WERI-Rb-1 (cell line): ENCODE measurements at regions not wholly inside any gene's neighbourhood (a gene's known extent, or its start where the extent isn't known, plus 50 kb on each side); places are given as distances from the start of the nearest gene placed in this dataset.

ENCODE experiments used
- DNase-seq: peaks from one replicate; pipeline ENCODE4 v3.0.0-alpha.2; 2020
- H3K27ac ChIP-seq: fragments of 250-450 bp; sonication (Bioruptor Pico); 2 replicates; pipeline ENCODE4 v1.5.1; 2020; ENCODE audit warnings: mild to moderate bottlenecking, moderate library complexity
- H3K27me3 ChIP-seq: fragments of 250-450 bp; sonication (Bioruptor Pico); 2 replicates; pipeline ENCODE4 v1.5.1; 2021; ENCODE audit warnings: mild to moderate bottlenecking, low read depth, moderate library complexity; ENCODE audit not compliant: insufficient read depth, severe bottlenecking
- H3K36me3 ChIP-seq: fragments of 250-450 bp; sonication (Bioruptor Pico); 2 replicates; pipeline ENCODE4 v1.5.1; 2020; ENCODE audit warnings: mild to moderate bottlenecking, moderate library complexity
- H3K4me3 ChIP-seq: 2 replicates; pipeline ENCODE4 v1.5.1; 2011; ENCODE audit warnings: low read depth, mild to moderate bottlenecking, control low read depth, low read length
- H3K9me3 ChIP-seq: fragments of 250-450 bp; sonication (Bioruptor Pico); 2 replicates; pipeline ENCODE4 v1.5.1; 2021; ENCODE audit warnings: mild to moderate bottlenecking, moderate library complexity; ENCODE audit not compliant: severe bottlenecking
- TF ChIP-seq, protein P1 (sequence below): IDR thresholded peaks from 2 replicates; pipeline ENCODE4 v1.5.1; 2011; ENCODE audit warnings: low read depth, mild to moderate bottlenecking, control low read depth, inconsistent platforms, low read length

DNA sequence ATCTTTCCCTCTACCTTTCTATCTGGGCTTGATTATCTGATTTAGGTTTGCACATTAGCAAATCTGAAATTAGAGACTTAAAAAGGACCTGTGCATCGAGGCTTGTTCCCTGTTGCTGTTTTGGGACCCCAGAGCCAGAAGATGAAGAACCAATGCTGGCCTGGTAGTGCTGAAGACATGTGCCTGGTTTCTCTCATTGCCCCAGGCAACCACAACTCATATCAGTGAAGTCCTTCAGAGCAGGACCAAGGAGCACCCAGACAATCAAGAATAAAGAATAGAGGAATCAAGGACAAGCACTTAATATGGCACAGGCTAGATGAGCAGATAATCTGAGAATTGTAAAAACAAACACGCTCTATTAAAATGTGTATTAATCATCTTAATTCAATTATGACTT, 362.7 kb downstream of the DMRTA1 start:
- no peaks in the 10 kb centered on the region for H3K36me3 ChIP-seq
- no peak overlapping the region for H3K27ac ChIP-seq
- H3K4me3 ChIP-seq = no peak overlapping the region
- H3K9me3 ChIP-seq = no peaks in the 10 kb centered on the region
- DNase-seq = no peak
- TF ChIP-seq, protein P1, sequence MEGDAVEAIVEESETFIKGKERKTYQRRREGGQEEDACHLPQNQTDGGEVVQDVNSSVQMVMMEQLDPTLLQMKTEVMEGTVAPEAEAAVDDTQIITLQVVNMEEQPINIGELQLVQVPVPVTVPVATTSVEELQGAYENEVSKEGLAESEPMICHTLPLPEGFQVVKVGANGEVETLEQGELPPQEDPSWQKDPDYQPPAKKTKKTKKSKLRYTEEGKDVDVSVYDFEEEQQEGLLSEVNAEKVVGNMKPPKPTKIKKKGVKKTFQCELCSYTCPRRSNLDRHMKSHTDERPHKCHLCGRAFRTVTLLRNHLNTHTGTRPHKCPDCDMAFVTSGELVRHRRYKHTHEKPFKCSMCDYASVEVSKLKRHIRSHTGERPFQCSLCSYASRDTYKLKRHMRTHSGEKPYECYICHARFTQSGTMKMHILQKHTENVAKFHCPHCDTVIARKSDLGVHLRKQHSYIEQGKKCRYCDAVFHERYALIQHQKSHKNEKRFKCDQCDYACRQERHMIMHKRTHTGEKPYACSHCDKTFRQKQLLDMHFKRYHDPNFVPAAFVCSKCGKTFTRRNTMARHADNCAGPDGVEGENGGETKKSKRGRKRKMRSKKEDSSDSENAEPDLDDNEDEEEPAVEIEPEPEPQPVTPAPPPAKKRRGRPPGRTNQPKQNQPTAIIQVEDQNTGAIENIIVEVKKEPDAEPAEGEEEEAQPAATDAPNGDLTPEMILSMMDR = no peak
- H3K27me3 ChIP-seq = no peaks in the 10 kb centered on the region

DNA sequence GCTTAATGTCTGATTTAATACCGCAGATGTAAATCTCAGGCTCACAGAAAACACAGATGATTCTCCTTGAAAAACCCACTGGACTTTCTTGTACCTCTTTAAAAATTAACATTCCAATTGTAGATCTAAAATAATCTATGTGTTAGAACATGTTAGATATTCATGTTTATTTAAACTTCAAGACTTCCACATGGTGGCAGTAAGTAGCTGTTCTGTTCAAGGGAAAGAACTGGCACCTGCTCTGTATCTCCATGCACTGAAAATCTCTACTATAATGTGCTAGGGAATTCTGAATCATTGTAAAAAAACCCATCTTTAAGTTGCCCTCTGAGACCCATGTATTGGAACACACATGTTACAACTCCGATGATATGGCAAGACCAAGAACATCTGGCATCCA, 366.9 kb downstream of the DMRTA1 start:
- TF ChIP-seq, protein P1 = peak; percentile 18; the same call in 1 of the 2 replicates
- no peaks in the 10 kb centered on the region for H3K27me3 ChIP-seq
- H3K4me3 ChIP-seq = no peak overlapping the region
- no peak overlapping the region for H3K27ac ChIP-seq
- peak; percentile 10 for DNase-seq
- no peaks in the 10 kb centered on the region for H3K36me3 ChIP-seq
- H3K9me3 ChIP-seq = no peaks in the 10 kb centered on the region

- Histone ChIP-seq H3K4me3 (no peak overlapping the region), H3K36me3 (no peaks in the 10 kb centered on the region), H3K27ac (no peak overlapping the region), H3K9me3 (no peaks in the 10 kb centered on the region), H3K27me3 (no peaks in the 10 kb centered on the region)
- peak; percentile 37 for DNase-seq
- TF ChIP-seq, protein P1 = no peak
These were observed 368.6 kb downstream of the DMRTA1 start for GRCh38 chr9:22815246-22815645.

DNA sequence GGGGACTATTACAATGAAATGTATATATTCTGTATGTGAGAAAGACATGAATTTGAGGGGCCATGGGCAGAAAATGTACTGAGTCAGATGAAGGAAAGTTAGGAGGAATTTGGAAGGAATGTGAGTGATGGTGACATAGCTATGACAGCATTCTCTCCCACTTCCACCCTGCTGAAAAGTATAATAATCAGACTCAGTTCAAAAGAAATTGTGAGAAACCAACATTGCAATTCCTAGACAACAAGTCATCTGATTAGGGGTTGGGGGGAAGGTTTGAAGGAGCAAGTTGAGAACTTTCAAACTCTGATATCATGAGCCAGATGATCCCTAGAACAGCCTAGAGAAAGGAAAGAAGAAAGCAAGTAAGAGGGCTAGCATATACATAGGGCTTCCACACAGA, 370.6 kb downstream of the DMRTA1 start:
- Histone ChIP-seq H3K36me3 (no peaks in the 10 kb centered on the region), H3K27me3 (no peaks in the 10 kb centered on the region), H3K27ac (no peak overlapping the region), H3K4me3 (no peak overlapping the region), H3K9me3 (no peaks in the 10 kb centered on the region)
- TF ChIP-seq, protein P1 = no peak
- DNase-seq = no peak

DNA sequence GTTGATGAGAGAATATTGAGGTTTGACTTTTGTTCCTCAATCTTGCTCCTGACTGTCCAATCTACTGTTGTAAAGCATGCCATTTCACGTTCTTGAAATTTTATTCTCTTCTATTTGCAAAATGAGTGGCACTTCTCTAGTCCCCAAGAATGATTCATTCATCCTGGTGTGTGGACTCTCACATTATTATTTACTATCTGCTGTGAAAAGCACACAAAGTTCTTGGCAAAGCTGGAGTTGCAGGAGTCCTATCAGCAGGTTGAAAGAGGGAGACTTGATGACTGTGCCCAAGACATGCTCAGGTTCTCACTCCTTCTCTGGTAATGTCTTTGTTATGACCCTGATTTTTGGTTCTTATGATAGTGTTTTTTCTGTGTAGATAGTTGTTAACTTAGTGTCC, 382.6 kb downstream of the DMRTA1 start:
- DNase-seq = no peak
- Histone ChIP-seq H3K9me3 (no peaks in the 10 kb centered on the region), H3K4me3 (no peak overlapping the region), H3K27ac (no peak overlapping the region), H3K27me3 (no peaks in the 10 kb centered on the region), H3K36me3 (no peaks in the 10 kb centered on the region)
- TF ChIP-seq, protein P1 = no peak

- Histone ChIP-seq H3K9me3 (no peaks in the 10 kb centered on the region), H3K4me3 (no peak overlapping the region), H3K27me3 (no peaks in the 10 kb centered on the region), H3K27ac (no peak overlapping the region), H3K36me3 (no peaks in the 10 kb centered on the region)
- TF ChIP-seq, protein P1 = no peak
- DNase-seq = no peak
These were observed 391.6 kb downstream of the DMRTA1 start for GRCh38 chr9:22838266-22838665.
